GM06990 (cell line): ENCODE measurements at regions not wholly inside any gene's neighbourhood (a gene's known extent, or its start where the extent isn't known, plus 50 kb on each side); places are given as distances from the start of the nearest gene placed in this dataset.

Experiments
- DNase-seq: peaks from one replicate; pipeline ENCODE4 v3.0.0-alpha.2; 2011; ENCODE audit not compliant: insufficient read length; ENCODE audit errors: extremely low read depth
- H3K27me3 ChIP-seq: replicated peaks from 2 replicates; pipeline ENCODE4 v1.6.0; 2011; ENCODE audit warnings: low read length; ENCODE audit not compliant: control insufficient read depth, insufficient read depth
- H3K36me3 ChIP-seq: 2 replicates; pipeline ENCODE4 v1.5.1; 2011; ENCODE audit warnings: low read length; ENCODE audit not compliant: control insufficient read depth, insufficient read depth
- H3K4me3 ChIP-seq: replicated peaks from 2 replicates; pipeline ENCODE4 v1.5.1; 2011; ENCODE audit warnings: low read depth, mild to moderate bottlenecking, control low read depth, low read length
- TF ChIP-seq, protein P1 (sequence below): IDR thresholded peaks from 2 replicates; pipeline ENCODE4 v1.5.1; 2011; ENCODE audit warnings: low read length, control low read depth, mild to moderate bottlenecking, inconsistent platforms; ENCODE audit not compliant: insufficient read depth, poor library complexity, severe bottlenecking

DNA sequence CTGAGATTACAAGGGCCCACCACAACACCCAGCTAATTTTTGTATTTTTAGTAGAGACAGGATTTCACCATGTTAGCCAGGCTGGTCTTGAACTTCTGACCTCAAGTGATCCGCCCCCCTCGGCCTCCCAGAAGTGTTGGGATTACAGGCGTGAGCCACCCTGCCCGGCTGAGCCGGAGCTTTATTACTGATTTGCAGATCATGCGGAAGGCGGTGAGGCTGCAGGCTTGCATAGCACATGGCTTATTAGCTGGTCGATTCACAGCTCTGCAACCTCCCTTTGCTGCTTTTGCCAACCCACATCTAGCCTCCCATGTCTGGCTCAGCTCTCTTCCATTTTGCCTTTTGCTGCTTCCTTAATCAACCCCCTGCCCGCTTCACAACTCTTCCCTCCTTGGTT, 210.3 kb downstream of the VAPA start:
- Histone ChIP-seq H3K36me3 (no peaks in the 10 kb centered on the region), H3K4me3 (no peak overlapping the region), H3K27me3 (no peaks in the 10 kb centered on the region)
- TF ChIP-seq, protein P1, sequence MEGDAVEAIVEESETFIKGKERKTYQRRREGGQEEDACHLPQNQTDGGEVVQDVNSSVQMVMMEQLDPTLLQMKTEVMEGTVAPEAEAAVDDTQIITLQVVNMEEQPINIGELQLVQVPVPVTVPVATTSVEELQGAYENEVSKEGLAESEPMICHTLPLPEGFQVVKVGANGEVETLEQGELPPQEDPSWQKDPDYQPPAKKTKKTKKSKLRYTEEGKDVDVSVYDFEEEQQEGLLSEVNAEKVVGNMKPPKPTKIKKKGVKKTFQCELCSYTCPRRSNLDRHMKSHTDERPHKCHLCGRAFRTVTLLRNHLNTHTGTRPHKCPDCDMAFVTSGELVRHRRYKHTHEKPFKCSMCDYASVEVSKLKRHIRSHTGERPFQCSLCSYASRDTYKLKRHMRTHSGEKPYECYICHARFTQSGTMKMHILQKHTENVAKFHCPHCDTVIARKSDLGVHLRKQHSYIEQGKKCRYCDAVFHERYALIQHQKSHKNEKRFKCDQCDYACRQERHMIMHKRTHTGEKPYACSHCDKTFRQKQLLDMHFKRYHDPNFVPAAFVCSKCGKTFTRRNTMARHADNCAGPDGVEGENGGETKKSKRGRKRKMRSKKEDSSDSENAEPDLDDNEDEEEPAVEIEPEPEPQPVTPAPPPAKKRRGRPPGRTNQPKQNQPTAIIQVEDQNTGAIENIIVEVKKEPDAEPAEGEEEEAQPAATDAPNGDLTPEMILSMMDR = no peak
- no peak for DNase-seq

DNA sequence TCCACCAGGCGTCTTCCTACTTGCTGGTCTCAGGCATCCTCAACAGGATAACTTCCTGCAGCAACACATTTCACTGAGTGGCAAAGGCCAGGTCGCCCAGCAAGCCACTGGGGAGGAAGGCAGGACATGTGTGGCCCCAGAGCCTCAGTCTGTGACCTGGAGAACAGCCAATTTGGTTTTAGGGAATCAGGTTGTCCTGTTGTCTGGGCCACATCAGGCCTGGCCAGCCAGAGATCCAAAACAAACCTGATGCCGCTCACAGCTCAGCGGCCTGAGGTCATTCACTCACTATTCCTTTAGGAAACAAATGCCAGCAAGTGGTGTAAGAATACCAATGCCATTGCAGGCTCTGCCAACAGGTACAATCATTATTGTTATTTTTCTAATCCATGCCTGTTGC, 210.7 kb downstream of the VAPA start:
- H3K36me3 ChIP-seq = no peaks in the 10 kb centered on the region
- DNase-seq = no peak
- TF ChIP-seq, protein P1 = no peak

DNA sequence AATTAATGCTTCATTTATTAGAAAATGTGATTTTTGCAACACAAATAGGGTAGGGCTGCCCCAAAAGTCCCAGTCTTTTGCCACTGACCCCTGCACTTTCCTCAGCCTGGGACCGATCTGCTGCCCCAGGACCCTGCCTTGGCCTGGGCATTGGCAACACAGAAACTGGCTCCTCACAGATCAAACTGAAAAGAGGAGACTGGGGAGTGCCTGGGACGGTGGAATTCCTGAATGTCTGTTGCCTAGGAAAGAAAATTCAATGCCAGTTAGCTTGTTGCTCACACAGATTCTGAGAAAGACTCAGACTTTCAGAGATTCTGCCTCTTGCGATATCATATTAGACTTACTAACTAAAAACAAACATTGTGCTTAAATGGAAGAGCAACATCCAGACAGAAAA, 211.2 kb downstream of the VAPA start:
- H3K27me3 ChIP-seq = no peaks in the 10 kb centered on the region
- no peak overlapping the region for H3K4me3 ChIP-seq
- no peak for DNase-seq
- TF ChIP-seq, protein P1 = no peak
- no peaks in the 10 kb centered on the region for H3K36me3 ChIP-seq

More for the DNA sequence above, 210.7 kb downstream of the VAPA start:
- no peak overlapping the region for H3K4me3 ChIP-seq
- no peaks in the 10 kb centered on the region for H3K27me3 ChIP-seq

DNA sequence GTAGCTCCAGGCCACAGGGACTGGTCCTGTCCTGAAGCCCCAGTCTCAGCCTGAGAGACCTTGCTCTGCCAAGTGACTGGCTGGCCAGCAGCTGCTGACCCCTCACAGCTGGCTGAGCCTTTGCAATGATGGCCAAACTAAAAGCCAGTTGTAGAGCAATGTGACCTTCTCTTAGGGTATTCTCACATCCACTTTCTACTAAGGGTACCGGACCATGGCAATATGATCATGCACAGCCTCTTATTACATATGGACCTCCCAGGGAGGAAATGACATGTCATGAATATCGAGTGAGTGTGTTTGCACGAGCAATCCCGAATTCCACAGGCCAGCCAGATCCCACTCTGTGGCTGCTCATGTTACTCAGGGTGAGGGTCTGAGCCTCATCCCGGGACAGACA, 213.9 kb downstream of the VAPA start:
- Histone ChIP-seq H3K27me3 (no peaks in the 10 kb centered on the region; the same call in 1 of the 2 replicates), H3K4me3 (no peak overlapping the region), H3K36me3 (no peaks in the 10 kb centered on the region)
- DNase-seq = no peak
- TF ChIP-seq, protein P1 = no peak

DNA sequence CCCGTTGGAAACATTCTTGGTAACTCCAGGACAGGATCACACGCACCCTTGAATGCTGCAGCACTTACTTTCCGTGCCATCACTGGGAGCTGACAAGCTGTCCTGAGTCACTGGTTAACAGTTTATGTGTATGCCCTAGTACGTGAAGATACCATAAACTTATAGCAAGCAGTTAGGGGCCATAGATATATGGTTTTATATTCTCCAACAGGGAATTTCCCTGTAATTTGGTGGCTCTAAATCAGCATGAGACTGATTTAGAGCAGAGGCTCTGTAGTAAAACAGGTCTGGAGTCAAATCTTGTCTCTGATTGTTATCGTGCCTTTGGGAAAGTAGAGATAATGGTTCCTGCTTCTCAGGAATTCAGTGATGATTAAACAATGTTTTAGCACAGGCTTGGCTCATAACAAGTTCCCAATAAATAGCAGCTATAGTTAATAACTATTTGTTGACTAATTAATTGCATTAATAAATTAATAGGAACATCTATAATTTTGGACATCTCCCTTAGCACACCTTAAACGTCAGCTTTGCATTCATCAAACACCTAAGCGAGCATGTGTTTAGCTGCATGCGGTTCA, 215.2 kb downstream of the VAPA start:
- TF ChIP-seq, protein P1 = no peak
- Histone ChIP-seq H3K4me3 (no peak overlapping the region), H3K36me3 (no peaks in the 10 kb centered on the region), H3K27me3 (no peaks in the 10 kb centered on the region; the same call in 1 of the 2 replicates)
- DNase-seq = no peak

DNA sequence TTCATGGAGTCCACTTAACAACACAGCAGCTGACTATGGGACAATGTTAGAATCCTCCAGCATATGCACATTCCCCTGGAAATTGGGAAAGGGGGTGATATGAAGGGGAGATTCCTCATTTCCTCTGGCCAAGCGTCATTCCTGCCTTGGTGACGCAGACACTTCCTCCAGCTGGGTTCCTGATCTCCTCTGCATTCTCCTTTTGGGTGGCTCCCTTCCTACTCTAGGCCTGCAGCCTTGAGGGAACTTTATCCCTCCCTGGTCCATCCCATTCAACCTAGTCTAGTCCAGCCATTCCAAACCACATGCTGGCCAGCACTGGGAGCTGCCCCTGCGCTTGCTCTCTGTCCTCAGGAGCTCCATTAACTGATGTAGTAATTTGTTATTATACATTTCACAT, 216.8 kb downstream of the VAPA start:
- Histone ChIP-seq H3K27me3 (no peaks in the 10 kb centered on the region; the same call in 1 of the 2 replicates), H3K4me3 (no peak overlapping the region), H3K36me3 (no peaks in the 10 kb centered on the region)
- TF ChIP-seq, protein P1 = no peak
- DNase-seq = no peak
